GM21515 (cell line): ENCODE measurements at regions not wholly inside any gene's neighbourhood (a gene's known extent, or its start where the extent isn't known, plus 50 kb on each side); places are given as distances from the start of the nearest gene placed in this dataset.

Experiments
- ATAC-seq: cut with Tn5 transposase; IDR thresholded peaks from one replicate; pipeline ENCODE4 v1.9.1; 2021; ENCODE audit not compliant: unreplicated experiment

DNA sequence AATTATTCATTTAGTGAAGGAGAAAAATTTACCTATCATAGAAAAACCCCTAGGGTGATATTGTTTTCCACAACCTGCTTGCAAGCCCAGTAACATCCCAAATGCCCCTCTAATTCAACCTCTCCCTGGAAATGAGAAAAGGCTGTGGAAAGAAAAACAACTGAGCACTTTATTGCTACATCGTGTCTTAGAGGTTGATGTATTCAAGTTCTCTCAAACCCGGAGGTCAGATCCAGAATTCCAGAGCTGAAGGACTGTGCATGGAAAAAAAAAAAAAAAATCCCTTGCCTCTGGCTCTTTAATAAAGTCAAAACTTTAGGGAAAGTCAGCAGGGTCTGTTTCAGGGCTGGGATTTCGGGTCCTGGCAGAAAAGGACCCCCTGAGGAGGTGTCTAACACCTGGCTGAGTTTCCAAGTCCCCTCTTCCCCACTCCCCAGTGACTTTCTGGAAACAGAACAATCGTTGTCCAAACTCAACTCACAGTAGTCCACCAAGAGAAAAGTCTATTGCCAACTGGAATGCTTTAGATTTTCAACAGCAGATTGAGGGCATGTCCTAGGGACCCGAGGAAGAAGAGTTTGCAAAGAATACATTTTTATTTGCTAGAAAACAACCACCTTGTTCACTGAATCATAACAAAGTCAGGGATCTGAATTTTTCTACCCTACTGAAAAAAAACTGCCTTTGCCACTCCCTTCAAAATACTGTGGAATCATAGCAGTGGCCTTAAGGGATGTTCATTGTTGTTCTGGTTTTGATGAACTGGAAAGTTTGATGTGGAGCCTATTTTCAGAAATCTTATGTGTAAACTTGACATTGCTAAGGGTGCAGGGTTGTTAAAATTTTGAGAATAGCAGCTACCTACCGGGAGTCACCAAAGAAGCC, 207.5 kb upstream of the ADAMTS9 start:
- no peak for ATAC-seq

DNA sequence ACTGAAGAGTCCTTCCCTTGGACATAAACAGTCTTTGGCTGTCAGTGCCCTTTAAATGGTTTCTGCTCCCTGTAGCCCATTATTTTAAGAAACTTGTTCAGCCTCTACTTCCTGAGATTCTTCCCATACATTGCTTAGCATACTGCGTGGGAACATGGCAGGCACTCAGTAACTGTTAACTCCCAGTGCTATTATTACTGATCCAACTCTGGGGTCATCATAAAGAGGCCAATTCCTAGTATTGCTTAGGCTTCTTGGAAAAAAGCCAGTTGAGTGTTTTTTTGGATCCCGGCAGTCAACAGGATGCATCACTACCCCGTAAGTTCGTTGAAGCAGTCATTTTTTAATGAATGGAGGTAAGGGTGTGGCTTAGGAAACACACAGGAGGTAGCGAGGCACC, 206.2 kb upstream of the ADAMTS9 start:
- no peak for ATAC-seq

DNA sequence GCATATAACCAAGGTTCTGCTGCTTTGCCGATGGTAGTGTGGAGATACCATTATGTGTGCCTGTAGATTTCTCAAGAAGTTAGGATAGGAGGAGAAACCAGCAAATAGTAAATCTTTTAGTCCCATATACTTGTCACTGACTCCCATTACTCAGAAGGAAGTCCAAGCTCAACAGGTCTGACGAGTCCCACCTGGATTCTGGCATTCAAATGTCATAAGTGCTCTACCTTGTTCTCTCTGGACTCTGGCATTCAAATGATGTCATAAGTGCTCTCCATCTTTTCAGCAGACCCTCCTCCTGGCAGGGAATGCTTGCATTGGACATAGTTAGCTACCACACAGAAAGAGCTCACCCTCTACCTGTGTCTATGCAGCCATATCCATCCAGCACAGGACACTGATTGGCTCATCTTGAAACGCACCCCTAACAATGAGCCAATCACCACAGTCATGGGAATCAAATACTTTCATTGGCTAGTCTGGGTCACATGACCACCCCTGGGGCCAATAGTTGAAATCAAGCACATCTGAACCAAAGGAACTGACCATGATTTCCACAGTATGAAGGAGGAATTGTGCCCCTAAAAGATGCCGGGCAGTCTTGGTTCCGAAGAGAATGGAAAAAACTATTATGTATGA, 205.0 kb upstream of the ADAMTS9 start:
- no peak for ATAC-seq

DNA sequence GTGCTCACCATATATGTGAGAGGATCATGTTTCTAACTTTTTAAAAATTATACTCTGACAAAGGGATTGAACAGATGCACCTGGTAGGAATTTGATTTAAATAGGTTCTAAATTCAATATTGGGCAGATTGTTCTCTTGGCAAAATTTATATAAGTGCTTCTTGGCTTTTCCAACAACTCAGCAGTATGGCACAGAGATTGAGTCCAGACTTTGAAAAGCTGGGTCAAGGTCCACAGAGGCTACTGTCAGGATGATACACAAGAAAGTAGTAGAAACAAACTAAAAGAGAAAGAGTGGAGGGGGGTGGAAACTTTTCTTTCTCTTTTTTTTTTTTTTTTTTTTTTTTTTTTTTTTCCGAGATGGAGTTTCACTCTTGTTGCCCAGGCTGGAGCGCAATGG, 203.2 kb upstream of the ADAMTS9 start:
- no peak for ATAC-seq

DNA sequence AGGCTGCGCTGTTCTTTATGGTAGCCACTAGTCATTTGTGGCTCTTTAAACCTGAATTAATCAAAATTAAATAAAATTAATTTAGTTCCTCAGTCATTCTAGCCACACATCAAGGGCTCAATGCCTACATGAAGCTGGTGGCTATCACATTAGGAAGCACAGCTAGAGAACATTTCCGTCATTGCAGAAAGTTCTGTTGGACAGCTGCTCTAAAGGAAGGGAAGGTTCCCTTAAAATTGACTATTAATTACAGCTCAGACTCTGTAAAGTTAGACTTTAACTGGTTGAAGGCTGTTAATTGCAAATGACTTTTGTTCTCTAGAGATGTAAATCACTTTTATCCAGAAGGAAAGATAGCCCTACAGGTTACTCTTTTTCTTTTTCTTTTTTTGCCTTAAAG, 202.7 kb upstream of the ADAMTS9 start:
- no peak for ATAC-seq

DNA sequence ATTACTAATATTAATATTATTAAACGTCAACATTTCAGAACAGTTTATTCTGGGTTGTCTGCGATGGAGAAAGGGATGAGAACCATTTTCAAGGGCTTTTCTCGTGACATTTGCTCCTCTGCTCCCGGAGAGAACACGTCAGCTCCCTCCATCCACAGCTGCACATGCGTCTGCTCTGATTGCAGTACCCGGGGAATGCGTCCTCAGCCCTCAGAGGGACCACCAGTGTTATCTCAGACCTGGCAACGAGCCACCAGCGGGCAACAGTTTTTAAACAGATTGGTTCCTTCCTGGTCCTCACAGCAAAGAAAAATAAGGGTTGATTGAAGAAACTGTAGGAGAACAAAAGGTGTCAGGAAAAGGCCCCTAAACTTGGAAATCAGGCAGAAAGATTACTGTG, 202.2 kb upstream of the ADAMTS9 start:
- ATAC-seq = no peak

DNA sequence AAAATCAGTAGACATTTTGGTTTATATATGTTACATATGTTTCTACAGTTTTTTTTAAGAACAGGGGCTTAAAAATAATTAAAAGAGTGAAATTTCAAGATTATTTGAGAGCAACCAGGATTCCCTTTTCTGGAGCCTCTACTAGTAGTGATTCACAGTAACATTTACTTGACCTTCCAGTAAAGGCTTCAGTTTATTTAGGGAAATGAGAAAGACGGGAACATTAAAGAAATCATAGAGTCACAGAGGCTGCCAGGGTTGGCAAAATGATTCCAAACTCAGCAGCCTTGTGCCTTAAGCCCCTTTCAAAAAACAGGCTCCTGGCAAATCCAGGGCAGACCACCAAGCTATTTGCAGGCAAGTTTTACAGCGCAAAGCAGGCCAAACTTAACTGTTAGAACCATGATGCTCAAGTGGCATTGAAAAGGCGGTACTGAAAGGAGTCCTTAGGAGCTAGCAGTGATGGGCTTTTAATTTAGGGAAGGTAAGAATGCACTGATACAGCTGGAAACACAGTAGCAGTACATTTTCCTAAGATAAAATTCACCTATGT, 201.1 kb upstream of the ADAMTS9 start:
- no peak for ATAC-seq

DNA sequence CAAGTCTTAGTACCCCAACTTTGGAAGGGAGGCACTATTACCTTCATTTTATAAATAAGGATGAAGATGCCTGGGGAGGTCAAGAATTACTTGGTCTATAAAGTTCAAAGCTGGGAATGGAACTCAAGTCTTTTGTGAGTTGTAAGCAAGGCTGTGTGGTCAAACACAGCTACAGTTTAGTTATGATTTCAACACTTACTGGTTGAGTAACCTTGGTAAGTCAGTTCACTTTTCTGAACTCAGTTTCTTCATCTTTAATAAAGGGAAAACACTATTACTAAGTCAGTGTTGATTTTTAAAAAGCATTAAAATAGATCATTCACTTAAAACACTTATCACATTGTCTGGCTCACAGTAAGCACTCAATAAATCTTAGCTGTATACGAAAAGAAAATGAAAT, 200.4 kb upstream of the ADAMTS9 start:
- ATAC-seq = no peak

DNA sequence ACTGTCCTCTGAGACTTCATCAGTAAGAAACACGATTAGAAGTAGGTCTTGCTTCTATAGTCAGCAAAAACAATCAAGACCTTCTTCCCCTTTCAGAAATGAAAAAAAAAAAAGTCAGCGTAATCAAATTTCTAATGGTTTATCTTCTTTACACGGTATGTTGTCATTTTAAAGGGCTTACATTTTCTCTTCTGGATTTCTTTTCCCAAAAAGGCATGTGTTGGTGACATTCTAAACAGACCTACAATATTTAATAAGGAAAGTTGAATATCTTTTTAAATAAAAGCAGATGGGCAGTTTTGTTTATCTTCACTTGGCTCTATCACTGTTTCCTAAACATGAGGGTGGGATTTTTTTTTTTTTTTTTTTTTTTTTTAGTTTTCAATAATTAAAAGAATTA, 197.3 kb upstream of the ADAMTS9 start:
- no peak for ATAC-seq

DNA sequence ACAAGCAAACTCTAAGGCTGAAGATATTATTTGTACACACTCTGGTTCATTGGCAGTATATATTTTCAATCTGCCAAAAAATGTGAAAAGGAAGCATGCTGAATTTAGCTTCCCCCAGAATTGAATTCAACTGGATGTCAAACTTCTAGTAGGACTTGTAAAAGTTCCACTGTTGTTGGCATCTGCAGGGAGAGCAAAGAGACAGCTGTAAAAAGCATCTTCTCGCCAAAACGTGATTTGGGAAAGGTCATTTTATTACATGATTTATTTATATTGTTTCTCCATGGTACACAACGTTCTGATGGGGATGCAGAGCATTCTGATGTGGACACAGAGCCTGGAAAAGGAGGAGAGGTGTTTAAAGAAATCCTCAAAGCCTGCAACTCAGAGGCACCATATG, 196.7 kb upstream of the ADAMTS9 start:
- no peak for ATAC-seq

DNA sequence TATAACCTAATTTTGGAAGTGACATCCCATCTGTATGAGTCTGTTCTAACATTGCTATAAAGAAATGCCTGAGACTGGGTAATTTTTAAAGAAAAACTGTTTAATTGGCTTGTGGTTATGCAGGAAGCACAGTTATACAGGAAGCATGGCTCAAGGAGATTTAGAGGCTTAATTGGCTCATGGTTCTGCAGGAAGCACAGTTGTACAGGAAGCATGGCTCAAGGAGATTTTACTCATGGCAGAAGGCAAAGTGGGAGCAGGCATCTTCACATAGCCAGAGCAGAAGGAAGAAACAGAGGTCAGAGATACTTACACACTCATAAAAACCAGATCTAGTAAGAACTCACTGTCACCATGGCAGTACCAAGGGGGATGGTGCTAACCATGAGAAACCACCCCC, 193.1 kb upstream of the ADAMTS9 start:
- ATAC-seq = no peak

DNA sequence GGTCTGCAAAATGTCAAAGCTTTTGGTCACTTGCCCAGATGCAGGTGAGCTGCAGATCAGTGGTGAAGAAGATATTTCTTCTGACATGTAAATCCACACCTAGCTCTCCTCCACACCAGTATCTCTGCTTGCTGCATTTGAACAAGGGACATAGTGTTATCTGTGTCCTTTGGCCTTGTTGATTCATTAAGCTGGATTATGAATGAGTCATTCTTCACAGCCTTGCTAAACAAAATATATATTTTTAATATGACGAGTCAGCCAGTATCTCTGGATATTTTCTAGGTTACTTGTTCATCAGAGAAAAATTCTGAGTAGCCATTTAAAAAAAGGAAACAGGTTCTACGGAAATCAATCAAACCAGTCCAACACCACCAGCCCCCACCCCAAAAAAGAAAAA, 190.6 kb upstream of the ADAMTS9 start:
- ATAC-seq = no peak

DNA sequence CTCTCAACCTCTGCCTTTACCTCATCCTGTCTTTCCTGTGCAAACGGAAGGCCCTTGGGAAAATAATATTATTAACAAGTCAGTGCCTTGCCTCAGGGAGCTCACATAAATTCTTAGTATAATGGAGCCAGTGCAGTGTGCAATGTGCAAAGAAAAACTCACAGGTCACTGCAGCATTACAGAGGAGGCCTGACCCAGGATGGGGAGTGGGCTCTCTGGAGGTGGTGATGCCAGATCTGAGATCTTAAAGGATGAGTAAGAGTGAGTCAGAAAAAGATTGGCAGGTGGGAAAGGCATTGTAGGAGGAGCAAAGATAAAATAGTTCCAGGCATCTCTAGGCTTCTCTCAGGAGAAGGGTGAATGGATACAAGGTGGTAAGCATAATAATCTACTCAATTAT, 185.6 kb upstream of the ADAMTS9 start:
- ATAC-seq = no peak

DNA sequence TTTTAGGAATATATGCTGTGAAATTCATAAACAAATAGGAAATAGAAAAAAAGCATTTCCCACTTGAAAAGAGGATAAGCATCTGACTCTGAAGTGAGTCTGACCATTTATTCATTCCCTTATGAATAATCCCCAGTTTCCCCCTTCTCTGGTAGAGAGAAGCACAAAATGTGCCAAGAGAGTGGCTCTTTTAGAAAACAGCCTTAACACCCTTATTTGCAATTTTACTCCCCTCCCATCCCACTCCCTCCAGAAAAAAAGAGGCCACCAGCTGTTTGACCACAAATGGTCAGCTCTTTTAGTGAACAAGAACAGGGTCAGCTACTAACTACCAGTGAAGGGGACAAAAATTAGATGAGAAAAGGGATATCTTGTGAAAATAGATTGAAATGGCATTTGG, 184.5 kb upstream of the ADAMTS9 start:
- no peak for ATAC-seq

DNA sequence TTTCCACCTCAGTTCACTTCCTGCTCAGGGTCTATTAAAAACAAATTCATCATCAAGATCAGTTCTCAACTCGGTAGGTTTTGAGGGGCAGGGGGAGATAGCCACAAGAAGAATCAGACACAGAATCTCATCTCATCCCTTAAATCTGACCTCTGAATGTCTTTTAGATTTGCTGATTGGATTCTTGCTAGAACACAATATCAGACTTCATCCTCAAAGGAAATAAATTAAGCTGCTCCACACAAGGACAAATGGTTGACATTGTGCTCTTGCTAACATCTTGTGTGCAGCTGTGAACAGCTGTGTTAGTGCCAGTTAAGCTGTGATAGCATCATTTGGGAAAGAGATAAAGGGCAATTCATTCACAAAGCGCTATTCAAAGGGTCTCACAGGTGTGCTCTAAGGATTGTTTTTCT, 184.0 kb upstream of the ADAMTS9 start:
- no peak for ATAC-seq

DNA sequence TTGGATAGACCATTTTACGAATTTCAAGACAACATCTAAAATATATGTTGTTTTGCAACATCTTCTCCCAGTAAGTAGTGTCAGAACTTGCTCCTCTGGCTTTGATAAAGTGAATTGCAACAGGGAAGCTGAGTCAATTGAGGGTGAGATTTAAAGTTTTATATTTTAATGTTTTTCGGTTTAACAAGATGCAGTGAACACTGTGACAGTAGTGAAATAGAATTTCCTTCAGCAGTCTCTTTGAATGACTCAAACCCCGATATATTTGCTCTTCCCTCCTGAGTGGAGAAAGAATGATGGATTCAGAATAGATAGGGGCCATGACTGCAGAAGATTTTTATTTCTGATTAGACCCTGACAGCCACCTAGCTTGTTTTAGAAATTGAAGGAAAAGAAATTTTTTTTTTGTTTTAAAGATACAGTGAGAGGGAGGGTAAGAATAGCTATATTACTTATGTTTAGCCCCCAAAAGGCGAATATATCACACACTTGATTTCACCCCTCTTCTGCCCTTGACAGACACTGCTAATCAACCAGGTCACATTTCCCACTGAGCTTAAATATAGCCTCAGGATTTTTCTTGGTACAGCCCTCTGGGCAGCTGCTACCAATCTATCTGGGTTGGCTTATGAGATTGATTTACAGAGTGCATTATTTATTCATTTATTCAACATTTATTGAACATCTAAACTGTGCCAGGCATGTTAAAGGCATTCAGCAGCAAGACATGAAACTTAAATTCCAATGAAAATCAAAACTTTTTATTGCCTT, 183.3 kb upstream of the ADAMTS9 start:
- no peak for ATAC-seq

DNA sequence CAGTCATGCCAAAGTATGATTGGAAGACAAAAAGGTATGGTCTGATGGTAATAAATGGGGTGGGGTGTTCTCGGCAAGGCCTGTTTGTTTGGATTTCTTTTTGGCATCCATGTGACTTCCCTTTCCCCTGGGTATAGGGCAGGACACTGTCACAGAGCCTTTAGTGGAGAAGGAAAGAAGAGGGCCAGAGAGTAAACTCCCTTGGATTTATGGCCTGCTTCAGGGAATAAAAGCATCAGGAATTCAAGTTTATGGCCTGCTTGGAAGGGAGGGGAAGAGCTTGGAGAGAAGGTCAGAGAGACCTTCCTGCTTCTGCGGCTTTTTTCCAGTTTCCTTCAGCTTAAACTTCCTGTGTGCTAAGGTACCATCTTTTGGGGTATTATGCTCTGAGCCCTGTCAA, 179.4 kb upstream of the ADAMTS9 start:
- ATAC-seq = no peak

DNA sequence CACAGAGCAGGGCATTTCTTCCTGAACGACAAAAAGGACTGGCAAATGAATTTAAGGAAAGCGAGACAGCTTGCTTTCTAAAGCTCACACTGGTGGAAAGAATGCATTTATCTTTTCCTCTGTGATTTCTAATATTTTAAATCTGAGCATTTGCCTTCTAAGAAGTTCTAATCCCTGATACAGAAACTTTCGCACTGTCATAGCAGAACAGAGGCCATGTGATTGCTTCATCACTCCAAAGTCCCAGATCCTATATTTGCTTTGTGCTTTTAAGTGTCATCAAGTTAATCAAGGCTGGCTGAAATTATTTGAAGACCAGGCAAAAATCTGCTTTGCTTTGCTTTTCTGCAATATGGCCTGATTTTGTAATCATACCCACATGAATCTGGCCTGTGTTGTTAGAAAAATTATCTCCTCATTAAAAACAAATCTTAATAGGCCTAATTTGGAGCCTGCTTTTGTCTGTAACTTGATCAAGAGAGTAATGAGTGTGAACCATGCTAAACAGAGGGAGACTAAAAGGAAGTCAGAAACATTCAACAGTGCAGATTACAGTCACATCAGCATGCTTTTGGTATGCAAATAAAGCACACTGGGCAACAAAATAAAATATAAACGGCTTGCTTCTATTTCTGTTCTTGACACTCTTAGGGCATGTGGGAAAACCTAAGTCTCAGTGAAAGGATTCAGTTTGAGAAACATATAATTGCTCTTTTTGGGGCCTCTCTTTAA, 178.2 kb upstream of the ADAMTS9 start:
- no peak for ATAC-seq

DNA sequence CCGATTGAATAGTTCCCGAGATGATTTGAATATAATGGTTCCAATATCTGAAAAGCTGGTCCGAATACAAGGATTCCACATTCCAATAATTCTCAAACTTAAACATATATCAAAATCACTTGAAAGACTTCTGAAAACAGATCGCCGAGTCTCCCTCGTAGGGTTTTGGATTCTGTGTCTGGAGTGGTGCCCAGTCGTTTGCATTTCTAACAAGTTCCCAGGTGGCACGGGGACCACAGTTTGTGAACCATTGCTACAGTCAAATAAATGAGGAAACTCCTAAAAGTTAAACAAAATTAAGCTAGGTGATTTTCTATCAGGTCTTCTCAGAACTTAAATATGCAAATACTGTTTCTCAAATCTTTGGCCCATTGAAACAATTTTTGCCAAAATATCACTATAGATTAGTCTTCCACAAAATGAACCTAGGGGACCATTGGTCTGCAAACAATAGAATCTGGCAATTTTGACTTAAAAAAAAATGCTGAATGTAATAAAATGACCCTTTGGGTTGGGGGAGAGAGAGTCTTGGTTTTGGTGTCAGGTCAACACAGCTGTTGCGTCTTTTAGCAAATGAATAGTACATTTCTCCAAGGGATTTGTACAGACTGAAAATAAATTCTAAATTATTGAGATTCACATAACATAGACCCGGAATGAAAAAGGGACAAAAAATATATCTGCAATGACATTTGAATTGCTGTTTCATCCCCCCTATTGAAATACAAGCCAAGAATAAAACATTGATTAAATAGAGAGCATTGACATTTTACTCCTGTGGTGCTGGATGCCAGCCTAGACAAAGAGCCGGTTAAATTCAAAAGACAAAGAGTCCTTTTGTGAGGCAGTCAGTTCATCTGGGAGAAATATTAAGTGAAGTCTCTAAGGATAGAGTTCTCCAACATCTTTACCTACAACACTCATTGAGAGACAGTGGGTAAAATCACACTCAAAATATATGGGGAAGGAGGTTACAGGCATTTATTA, 175.7 kb upstream of the ADAMTS9 start:
- ATAC-seq = no peak

DNA sequence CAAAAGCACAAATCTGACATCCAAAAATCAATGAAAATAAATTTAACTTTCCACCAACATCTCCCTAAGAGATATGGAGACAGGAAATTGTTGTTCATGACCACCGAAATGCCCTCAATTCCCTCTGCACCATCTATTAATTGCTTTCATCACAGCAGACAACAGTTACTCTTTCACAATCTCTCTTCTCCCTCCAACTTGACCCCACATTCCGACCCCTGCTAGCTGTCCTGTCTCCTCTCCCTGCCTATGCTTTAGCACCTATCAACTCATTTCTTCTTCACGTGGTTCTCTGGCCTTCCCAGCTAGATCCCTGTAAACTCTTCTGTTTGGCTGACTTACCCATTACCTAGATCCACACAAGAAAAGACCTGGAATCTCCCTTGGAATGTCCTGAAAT, 173.9 kb upstream of the ADAMTS9 start:
- ATAC-seq = no peak
